Pons (tissue), 1 donor: ENCODE measurements at regions not wholly inside any gene's neighbourhood (a gene's known extent, or its start where the extent isn't known, plus 50 kb on each side); places are given as distances from the start of the nearest gene placed in this dataset.

Source experiments
- DNase-seq: peaks from one replicate; pipeline ENCODE4 v3.0.0-alpha.2; 2016; ENCODE audit warnings: low spot score

DNA sequence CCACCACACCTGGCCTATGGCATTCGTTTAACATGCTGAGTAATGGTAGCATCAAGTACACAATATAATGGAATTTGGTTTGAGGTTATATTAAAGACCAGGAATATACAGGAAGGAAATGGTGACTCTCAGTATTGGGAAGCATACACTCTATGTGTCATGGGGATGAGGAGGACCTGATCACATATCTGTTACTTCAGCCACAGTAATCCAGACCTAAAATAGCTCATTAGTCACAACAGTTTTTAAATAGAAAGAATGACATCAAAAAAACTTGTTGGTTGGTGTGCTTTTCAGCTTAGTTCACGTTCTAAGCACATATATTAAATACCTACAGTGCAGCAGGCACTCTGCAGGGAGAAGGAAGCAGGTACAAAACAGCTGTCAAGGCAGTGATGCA, 52.5 kb upstream of the ATP2C1 start:
- no peak for DNase-seq

DNA sequence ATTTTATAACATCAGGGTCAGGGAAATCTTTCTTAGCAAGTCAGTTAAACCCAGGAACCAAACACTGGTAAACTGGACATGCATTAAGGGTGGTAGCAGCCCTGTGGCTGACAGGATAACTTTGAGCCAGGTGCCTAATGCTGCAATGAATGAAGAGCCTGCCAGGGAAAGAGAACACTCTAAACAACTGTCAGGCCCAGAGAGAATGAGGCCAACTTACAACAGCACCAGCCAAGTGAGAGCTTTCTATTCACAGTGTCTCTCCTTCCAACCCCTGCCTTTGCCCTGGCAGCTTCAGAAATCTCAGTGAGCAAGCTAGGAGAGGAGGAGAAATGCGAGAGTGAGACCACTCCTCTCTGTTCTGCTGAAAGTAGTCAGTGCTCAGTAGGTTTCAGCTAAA, 50.4 kb upstream of the ATP2C1 start:
- DNase-seq, result peak; percentile 46
